Lung (tissue), 11 donors: ENCODE measurements at regions not wholly inside any gene's neighbourhood (a gene's known extent, or its start where the extent isn't known, plus 50 kb on each side); places are given as distances from the start of the nearest gene placed in this dataset.

Experiments used
- ATAC-seq: fragments of 200-7000 bp; cut with Tn5 transposase; one replicate; pipeline ENCODE4 v1.9.1; 2020; ENCODE audit warnings: moderate number of reproducible peaks; ENCODE audit not compliant: insufficient read depth, low FRiP score
- DNase-seq, 3 donors: peaks; one replicate each; pipeline ENCODE4 v3.0.0-alpha.2; 2013 to 2017
- H3K27ac ChIP-seq, 2 donors: one replicate each; pipeline ENCODE4 v1.5.1; 2013; ENCODE audit warnings: mild to moderate bottlenecking in 2 of 2, moderate library complexity in 2 of 2, control low read depth in 1 of 2, inconsistent platforms in 1 of 2, low read depth in 1 of 2, low read length in 1 of 2
- H3K27me3 ChIP-seq, 3 donors: one replicate each; pipeline ENCODE4 v1.5.1; 2013; ENCODE audit warnings: low read length in 2 of 3; ENCODE audit not compliant: control insufficient read depth in 3 of 3, insufficient read depth in 3 of 3
- H3K36me3 ChIP-seq, 4 donors: one replicate each; pipeline ENCODE4 v1.5.1; 2013; ENCODE audit warnings: low read length in 4 of 4, mild to moderate bottlenecking in 1 of 4, moderate library complexity in 1 of 4; ENCODE audit not compliant: control insufficient read depth in 4 of 4, insufficient read depth in 4 of 4
- H3K4me1 ChIP-seq, 5 donors: one replicate each; pipeline ENCODE4 v1.5.1; 2013; ENCODE audit warnings: low read length in 5 of 5, mild to moderate bottlenecking in 2 of 5, moderate library complexity in 1 of 5; ENCODE audit not compliant: control insufficient read depth in 5 of 5, insufficient read depth in 5 of 5
- H3K4me3 ChIP-seq: one replicate; pipeline ENCODE4 v1.5.1; 2013; ENCODE audit warnings: mild to moderate bottlenecking, control low read depth, moderate library complexity
- H3K9ac ChIP-seq, 2 donors: one replicate each; pipeline ENCODE4 v1.5.1; 2013; ENCODE audit warnings: low read length in 2 of 2, control low read depth in 1 of 2; ENCODE audit not compliant: insufficient read depth in 1 of 2
- H3K9me3 ChIP-seq, 4 donors: one replicate each; pipeline ENCODE4 v1.5.1; 2013; ENCODE audit warnings: low read length in 3 of 4, mild to moderate bottlenecking in 1 of 4, moderate library complexity in 1 of 4; ENCODE audit not compliant: control insufficient read depth in 4 of 4, insufficient read depth in 3 of 4
- CTCF ChIP-seq: IDR thresholded peaks from 2 replicates; pipeline ENCODE4 v1.5.1; 2012; ENCODE audit warnings: mild to moderate bottlenecking; ENCODE audit errors: control extremely low read depth, extremely low read depth
- WGBS, 2 donors: extraction: QIAGEN DNeasy Blood & Tissue Kit; methylation state at CpG; one replicate each; pipeline ENCODE4 v1.1.7; 2013; 5-methylcytosine and 5-hydroxymethylcytosine counted together
- donor health status: control.
- donor health status: control.
- donor health status: Bipolar disorder and iron deficiency.
- donor health status: healthy.
- donor health status: DM: yes; HTN: yes; CAD: no.

GRCh38 chr5:6262651-6263363 lies 115.5 kb downstream of the MED10 start:
- ATAC-seq (no peak), DNase-seq (no peak)
- no peak for TF ChIP-seq CTCF
- peaks cover 0 to 5% (median 0%) of the 10 kb centered on the region in 4 donors for H3K9me3 ChIP-seq
- no peaks in the 10 kb centered on the region for H3K4me1 ChIP-seq
- no peaks in the 10 kb centered on the region for H3K27me3 ChIP-seq
- no peak overlapping the region for H3K4me3 ChIP-seq
- H3K9ac ChIP-seq = no peak overlapping the region
- no peaks in the 10 kb centered on the region for H3K36me3 ChIP-seq
- WGBS, 2 donors = 92 to 93% methylated on average over 13 of the region's 13 CpGs
- no peak overlapping the region for H3K27ac ChIP-seq

GRCh38 chr5:6261668-6262067 lies 116.7 kb downstream of the MED10 start:
- Histone ChIP-seq H3K9me3 (peaks cover 0 to 5% (median 0%) of the 10 kb centered on the region in 4 donors), H3K4me3 (no peak overlapping the region), H3K27me3 (no peaks in the 10 kb centered on the region), H3K27ac (no peak overlapping the region), H3K36me3 (no peaks in the 10 kb centered on the region), H3K4me1 (no peaks in the 10 kb centered on the region), H3K9ac (no peak overlapping the region)
- 52 to 77% methylated on average over 4 of the region's 4 CpGs for WGBS, 2 donors
- ATAC-seq (no peak), DNase-seq (peak in 1 of 3 donors; percentile 1)
- TF ChIP-seq CTCF = no peak

- Histone ChIP-seq H3K9ac (no peak overlapping the region), H3K9me3 (peaks cover 0 to 3% (median 0%) of the 10 kb centered on the region in 4 donors), H3K27me3 (no peaks in the 10 kb centered on the region), H3K36me3 (no peaks in the 10 kb centered on the region), H3K4me3 (no peak overlapping the region), H3K27ac (no peak overlapping the region), H3K4me1 (no peaks in the 10 kb centered on the region)
- ATAC-seq (no peak), DNase-seq (no peak)
- no peak for TF ChIP-seq CTCF
- 61 to 75% methylated on average over 3 of the region's 3 CpGs for WGBS, 2 donors
Measured at GRCh38 chr5:6261256-6261655, 117.1 kb downstream of the MED10 start.

GRCh38 chr5:6260846-6261245 lies 117.5 kb downstream of the MED10 start:
- 53 to 60% methylated on average over 3 of the region's 3 CpGs for WGBS, 2 donors
- no peak overlapping the region for H3K27ac ChIP-seq
- DNase-seq (no peak), ATAC-seq (no peak)
- no peak for TF ChIP-seq CTCF
- no peak overlapping the region for H3K4me3 ChIP-seq
- no peaks in the 10 kb centered on the region for H3K36me3 ChIP-seq
- peaks cover 0 to 3% (median 0%) of the 10 kb centered on the region in 4 donors for H3K9me3 ChIP-seq
- no peaks in the 10 kb centered on the region for H3K4me1 ChIP-seq
- H3K9ac ChIP-seq = no peak overlapping the region
- no peaks in the 10 kb centered on the region for H3K27me3 ChIP-seq
